HG03139 (cell line): ENCODE measurements at regions not wholly inside any gene's neighbourhood (a gene's known extent, or its start where the extent isn't known, plus 50 kb on each side); places are given as distances from the start of the nearest gene placed in this dataset.

Experiments
- ATAC-seq: cut with Tn5 transposase; IDR thresholded peaks from one replicate; pipeline ENCODE4 v1.9.1; 2021; ENCODE audit not compliant: unreplicated experiment

- ATAC-seq, result no peak
Observed at GRCh38 chr9:85158512-85158911, 489.0 kb downstream of the NTRK2 start.

- no peak for ATAC-seq
Observed at GRCh38 chr9:85157772-85158171, 488.2 kb downstream of the NTRK2 start.

- ATAC-seq, result no peak
Observed at GRCh38 chr9:85156652-85157051, 487.1 kb downstream of the NTRK2 start.

- no peak for ATAC-seq
Observed at GRCh38 chr9:85155352-85155751, 485.8 kb downstream of the NTRK2 start.

- no peak for ATAC-seq
Observed at GRCh38 chr9:85151741-85152140, 482.2 kb downstream of the NTRK2 start.

GRCh38 chr9:85151162-85151561 lies 481.6 kb downstream of the NTRK2 start:
- ATAC-seq, result no peak

GRCh38 chr9:85147046-85147640 lies 477.6 kb downstream of the NTRK2 start:
- ATAC-seq, result no peak

- ATAC-seq, result no peak
Observed at GRCh38 chr9:85142968-85143367, 473.4 kb downstream of the NTRK2 start.

- no peak for ATAC-seq
Observed at GRCh38 chr9:85142496-85142911, 473.0 kb downstream of the NTRK2 start.

GRCh38 chr9:85137696-85138095 lies 468.2 kb downstream of the NTRK2 start:
- ATAC-seq, result no peak

- no peak for ATAC-seq
Observed at GRCh38 chr9:85136987-85137386, 467.5 kb downstream of the NTRK2 start.

- ATAC-seq, result no peak
Observed at GRCh38 chr9:85136507-85136906, 467.0 kb downstream of the NTRK2 start.

GRCh38 chr9:85130764-85131163 lies 461.2 kb downstream of the NTRK2 start:
- ATAC-seq, result no peak

GRCh38 chr9:85130260-85130659 lies 460.7 kb downstream of the NTRK2 start:
- no peak for ATAC-seq

GRCh38 chr9:85129514-85129913 lies 460.0 kb downstream of the NTRK2 start:
- no peak for ATAC-seq

GRCh38 chr9:85118990-85119755 lies 449.6 kb downstream of the NTRK2 start:
- ATAC-seq, result no peak

- no peak for ATAC-seq
Observed at GRCh38 chr9:85117831-85118230, 448.3 kb downstream of the NTRK2 start.

GRCh38 chr9:85115473-85115872 lies 445.9 kb downstream of the NTRK2 start:
- ATAC-seq, result no peak

GRCh38 chr9:85114799-85115198 lies 445.3 kb downstream of the NTRK2 start:
- no peak for ATAC-seq

GRCh38 chr9:85112933-85113418 lies 443.4 kb downstream of the NTRK2 start:
- ATAC-seq, result no peak

GRCh38 chr9:85112391-85112790 lies 442.9 kb downstream of the NTRK2 start:
- no peak for ATAC-seq

GRCh38 chr9:85108746-85109145 lies 439.2 kb downstream of the NTRK2 start:
- ATAC-seq, result no peak

GRCh38 chr9:85108229-85108628 lies 438.7 kb downstream of the NTRK2 start:
- ATAC-seq, result no peak
